Upper lobe of right lung (tissue), 1 donor: ENCODE measurements at regions not wholly inside any gene's neighbourhood (a gene's known extent, or its start where the extent isn't known, plus 50 kb on each side); places are given as distances from the start of the nearest gene placed in this dataset.

Experiments used
- ATAC-seq: fragments of 200-7000 bp; cut with Tn5 transposase; one replicate; pipeline ENCODE4 v1.9.1; 2020; ENCODE audit warnings: mild to moderate bottlenecking, moderate library complexity
- DNase-seq: peaks from one replicate; pipeline ENCODE4 v3.0.0-alpha.2; 2020
- H3K27ac ChIP-seq: fragments of 200-600 bp; one replicate; pipeline ENCODE4 v1.8.0; 2022
- H3K27me3 ChIP-seq: fragments of 200-600 bp; one replicate; pipeline ENCODE4 v1.8.0; 2022; ENCODE audit warnings: mild to moderate bottlenecking
- H3K36me3 ChIP-seq: fragments of 200-600 bp; one replicate; pipeline ENCODE4 v1.8.0; 2022
- H3K4me1 ChIP-seq: fragments of 200-600 bp; one replicate; pipeline ENCODE4 v1.8.0; 2022
- H3K4me3 ChIP-seq: fragments of 200-600 bp; one replicate; pipeline ENCODE4 v1.8.0; 2022; ENCODE audit warnings: mild to moderate bottlenecking
- H3K9me3 ChIP-seq: fragments of 200-600 bp; one replicate; pipeline ENCODE4 v1.8.0; 2022
- intact Hi-C: fragments of 100-400 bp; cut with DNase I; formaldehyde crosslinking; loops from one replicate; pipeline ENCODE4 v1.11.0; 2022
- TF ChIP-seq, protein P1 (sequence below): fragments of 200-600 bp; IDR thresholded peaks from one replicate; pipeline ENCODE4 v1.8.0; 2022; ENCODE audit warnings: antibody characterized with exemption
- donor health status: DM: no; HTN: yes; CAD: no; lungs with severe emphysema.

- Histone ChIP-seq H3K4me3 (no peak overlapping the region), H3K4me1 (no peaks in the 10 kb centered on the region), H3K36me3 (no peaks in the 10 kb centered on the region), H3K9me3 (no peaks in the 10 kb centered on the region), H3K27ac (no peak overlapping the region), H3K27me3 (peaks cover 10% of the 10 kb centered on the region)
- TF ChIP-seq, protein P1, sequence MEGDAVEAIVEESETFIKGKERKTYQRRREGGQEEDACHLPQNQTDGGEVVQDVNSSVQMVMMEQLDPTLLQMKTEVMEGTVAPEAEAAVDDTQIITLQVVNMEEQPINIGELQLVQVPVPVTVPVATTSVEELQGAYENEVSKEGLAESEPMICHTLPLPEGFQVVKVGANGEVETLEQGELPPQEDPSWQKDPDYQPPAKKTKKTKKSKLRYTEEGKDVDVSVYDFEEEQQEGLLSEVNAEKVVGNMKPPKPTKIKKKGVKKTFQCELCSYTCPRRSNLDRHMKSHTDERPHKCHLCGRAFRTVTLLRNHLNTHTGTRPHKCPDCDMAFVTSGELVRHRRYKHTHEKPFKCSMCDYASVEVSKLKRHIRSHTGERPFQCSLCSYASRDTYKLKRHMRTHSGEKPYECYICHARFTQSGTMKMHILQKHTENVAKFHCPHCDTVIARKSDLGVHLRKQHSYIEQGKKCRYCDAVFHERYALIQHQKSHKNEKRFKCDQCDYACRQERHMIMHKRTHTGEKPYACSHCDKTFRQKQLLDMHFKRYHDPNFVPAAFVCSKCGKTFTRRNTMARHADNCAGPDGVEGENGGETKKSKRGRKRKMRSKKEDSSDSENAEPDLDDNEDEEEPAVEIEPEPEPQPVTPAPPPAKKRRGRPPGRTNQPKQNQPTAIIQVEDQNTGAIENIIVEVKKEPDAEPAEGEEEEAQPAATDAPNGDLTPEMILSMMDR, result no peak
- intact Hi-C loops, result no loop called here
- DNase-seq (no peak), ATAC-seq (no peak)
Observed at GRCh38 chr11:116353589-116353988, 419.2 kb downstream of the BUD13 start.

DNA sequence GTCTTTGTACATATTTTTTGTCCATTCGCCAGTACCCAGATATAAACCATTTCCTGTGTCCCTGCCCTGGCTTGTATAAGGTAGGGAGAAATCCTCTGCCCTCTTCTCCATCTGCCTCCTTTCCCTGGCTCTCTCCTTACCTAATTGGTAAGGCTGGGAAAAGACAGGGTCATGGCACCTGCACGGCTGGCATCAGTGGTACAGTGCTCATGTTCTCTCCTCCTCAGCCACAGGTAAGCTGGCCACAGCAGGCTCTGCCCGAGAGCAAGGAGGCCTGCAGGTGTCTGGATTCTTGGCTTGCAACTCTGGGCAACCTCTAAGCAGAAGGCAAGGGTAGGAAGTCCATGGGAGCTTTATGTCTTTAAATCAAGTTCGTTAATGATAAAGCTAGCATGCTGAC, 419.9 kb downstream of the BUD13 start:
- no peaks in the 10 kb centered on the region for H3K4me1 ChIP-seq
- no peak overlapping the region for H3K27ac ChIP-seq
- DNase-seq, result no peak
- peaks cover 6% of the 10 kb centered on the region for H3K27me3 ChIP-seq
- no peak for ATAC-seq
- H3K9me3 ChIP-seq, result no peaks in the 10 kb centered on the region
- TF ChIP-seq, protein P1, result no peak
- no peak overlapping the region for H3K4me3 ChIP-seq
- intact Hi-C loops, result no loop called here
- H3K36me3 ChIP-seq, result no peaks in the 10 kb centered on the region

DNA sequence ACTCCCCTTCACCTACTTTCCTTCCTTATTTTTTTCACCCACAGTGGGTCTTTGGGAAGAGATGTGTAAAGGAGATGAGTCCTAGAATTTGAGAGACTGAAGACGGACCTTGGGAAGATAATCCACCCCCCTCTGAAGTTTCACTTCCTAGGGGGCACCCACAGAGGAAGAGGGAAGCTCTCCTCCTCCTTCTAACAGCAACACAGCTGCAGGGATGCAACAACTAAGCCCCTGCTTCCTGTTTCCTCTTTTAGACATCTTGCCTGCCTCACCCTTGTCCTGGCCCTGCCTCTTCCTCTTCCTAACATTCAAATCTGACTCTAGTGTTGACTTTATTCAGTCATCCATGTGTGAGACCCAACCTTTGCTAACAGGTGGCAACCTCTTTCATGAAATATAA, 424.6 kb downstream of the BUD13 start:
- Histone ChIP-seq H3K4me1 (no peaks in the 10 kb centered on the region), H3K27me3 (no peaks in the 10 kb centered on the region), H3K9me3 (no peaks in the 10 kb centered on the region), H3K4me3 (no peak overlapping the region), H3K27ac (no peak overlapping the region), H3K36me3 (no peaks in the 10 kb centered on the region)
- intact Hi-C loops, result no loop called here
- DNase-seq (no peak), ATAC-seq (peak; percentile 91)
- TF ChIP-seq, protein P1, result no peak

DNA sequence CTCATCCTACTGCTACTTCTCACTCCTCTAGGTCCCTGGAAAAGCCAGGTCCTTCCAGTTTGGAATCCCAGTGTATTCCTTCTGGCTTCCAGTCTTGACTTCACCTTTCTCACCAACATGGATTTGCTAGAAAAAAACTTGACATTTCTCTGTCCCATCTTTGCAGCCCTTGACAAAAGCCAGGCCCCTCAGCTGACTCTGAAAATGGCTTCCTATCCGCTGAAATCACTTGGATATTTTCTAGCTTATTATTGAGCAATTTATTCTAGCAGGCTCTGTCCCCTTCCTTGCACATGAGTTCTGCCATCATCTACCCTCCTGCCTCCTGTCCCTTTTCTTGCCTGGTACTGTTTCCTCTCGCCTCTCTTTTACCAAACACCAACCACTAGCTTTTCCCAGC, 427.2 kb downstream of the BUD13 start:
- Histone ChIP-seq H3K4me3 (no peak overlapping the region), H3K27me3 (no peaks in the 10 kb centered on the region), H3K27ac (no peak overlapping the region), H3K4me1 (no peaks in the 10 kb centered on the region), H3K36me3 (no peaks in the 10 kb centered on the region), H3K9me3 (no peaks in the 10 kb centered on the region)
- DNase-seq, result no peak
- intact Hi-C loops, result no loop called here
- ATAC-seq, result no peak
- TF ChIP-seq, protein P1, result no peak

DNA sequence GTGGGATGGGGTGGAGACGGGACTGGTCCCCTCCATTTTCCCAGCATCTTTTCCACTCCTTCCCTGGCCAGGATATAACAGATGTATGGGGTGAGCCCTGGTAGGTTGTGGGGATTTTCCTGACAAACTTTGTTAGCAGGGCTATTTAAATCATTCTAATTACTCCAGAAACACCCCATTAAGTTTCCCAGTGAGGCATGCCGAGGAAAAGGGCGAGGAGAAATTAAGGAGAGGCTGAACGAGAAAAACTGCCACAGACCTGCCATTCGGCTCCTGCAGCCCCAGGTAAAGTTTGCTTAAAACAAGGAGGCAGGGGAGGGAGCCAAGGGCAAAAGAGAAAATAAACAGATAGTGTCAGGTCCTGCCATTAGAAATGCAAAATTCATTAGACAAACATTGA, 428.2 kb downstream of the BUD13 start:
- no peaks in the 10 kb centered on the region for H3K36me3 ChIP-seq
- TF ChIP-seq, protein P1, result no peak
- intact Hi-C loops, result no loop called here
- no peak overlapping the region for H3K27ac ChIP-seq
- no peaks in the 10 kb centered on the region for H3K27me3 ChIP-seq
- DNase-seq (no peak), ATAC-seq (no peak)
- no peaks in the 10 kb centered on the region for H3K9me3 ChIP-seq
- H3K4me3 ChIP-seq, result no peak overlapping the region
- no peaks in the 10 kb centered on the region for H3K4me1 ChIP-seq

- no peak for DNase-seq
- Histone ChIP-seq H3K4me3 (no peak overlapping the region), H3K27me3 (no peaks in the 10 kb centered on the region), H3K36me3 (no peaks in the 10 kb centered on the region), H3K9me3 (no peaks in the 10 kb centered on the region), H3K4me1 (no peaks in the 10 kb centered on the region), H3K27ac (no peak overlapping the region)
- intact Hi-C loops, result no loop called here
- no peak for ATAC-seq
- TF ChIP-seq, protein P1, result no peak
Observed at GRCh38 chr11:116343270-116343669, 429.5 kb downstream of the BUD13 start.
